HG03196 (cell line): ENCODE measurements at regions not wholly inside any gene's neighbourhood (a gene's known extent, or its start where the extent isn't known, plus 50 kb on each side); places are given as distances from the start of the nearest gene placed in this dataset.
"Not testable (repeated sequence)": the region's sequence is repeated elsewhere in the genome, so short reads cannot be mapped to it uniquely, and the experiment has no call there.

Experiments used
- ATAC-seq: cut with Tn5 transposase; IDR thresholded peaks from one replicate; pipeline ENCODE4 v1.9.1; 2021; ENCODE audit not compliant: unreplicated experiment

DNA sequence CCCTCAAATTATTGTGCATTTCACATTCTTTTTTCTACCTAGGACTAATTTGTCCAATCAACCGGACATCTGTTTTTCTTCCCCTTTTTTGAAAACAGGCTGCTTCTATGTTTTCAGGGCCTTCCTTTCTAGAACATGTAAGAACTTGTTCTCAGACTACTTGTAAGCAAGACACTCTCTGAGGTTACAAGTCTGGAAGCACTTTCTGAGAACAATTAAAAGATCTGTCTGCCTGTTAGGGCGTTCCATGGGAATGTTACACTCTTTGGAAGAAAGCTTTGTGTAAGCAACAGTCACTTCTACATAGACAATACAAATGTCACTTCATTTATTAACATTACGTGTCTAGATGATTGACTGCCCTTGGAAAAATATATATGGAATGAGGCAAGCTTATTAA lies 50.9 kb upstream of the HSPB3 start:
- no peak for ATAC-seq

DNA sequence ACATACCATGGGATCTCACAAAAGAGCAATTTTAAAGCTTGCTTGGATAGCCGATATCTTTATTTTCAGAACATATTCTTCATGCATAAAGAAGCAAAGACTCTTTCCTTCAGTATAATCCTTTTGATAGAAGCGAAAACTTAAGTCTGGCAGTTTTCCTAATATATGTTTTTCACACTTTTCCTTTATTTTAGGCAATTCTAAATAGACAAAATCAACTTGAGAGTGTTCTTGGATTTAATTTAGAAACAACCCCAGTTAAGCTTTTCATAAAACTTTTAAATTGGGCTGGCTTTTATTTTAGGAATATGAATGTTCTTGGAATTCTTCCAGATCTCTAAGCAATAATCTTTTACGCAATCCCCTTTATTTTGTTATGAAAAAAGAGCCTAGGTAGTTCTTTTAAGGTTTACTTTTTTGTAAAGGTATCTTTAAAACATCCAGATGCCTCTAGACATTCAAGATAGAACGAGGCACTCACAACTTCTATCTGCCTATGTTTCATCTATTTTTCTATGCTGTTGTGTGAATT lies 51.5 kb upstream of the HSPB3 start:
- ATAC-seq, result no peak

GRCh38 chr5:54403121-54403520 lies 52.4 kb upstream of the HSPB3 start:
- no peak for ATAC-seq

DNA sequence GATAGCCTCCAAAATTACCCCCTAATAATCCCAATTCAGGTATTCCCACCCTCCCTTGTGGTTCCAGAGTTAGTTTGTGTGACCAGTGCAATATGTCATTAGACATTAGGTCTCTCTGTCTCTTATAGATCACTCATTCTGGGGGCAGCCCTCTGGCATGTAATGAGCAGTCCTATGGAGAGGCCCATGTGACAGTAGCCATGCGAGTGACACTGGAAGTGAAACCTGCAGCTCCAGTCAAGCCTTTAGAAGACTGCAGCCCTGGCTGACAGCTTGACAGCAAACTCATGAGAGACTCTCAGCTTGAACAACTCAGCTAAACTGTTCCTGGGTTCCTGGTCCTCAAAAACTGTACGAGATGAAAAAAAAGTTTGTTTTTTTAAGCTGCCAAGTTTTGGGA lies 54.0 kb upstream of the HSPB3 start:
- ATAC-seq, result peak; percentile 87

GRCh38 chr5:54398191-54398590 lies 57.3 kb upstream of the HSPB3 start:
- no peak for ATAC-seq

DNA sequence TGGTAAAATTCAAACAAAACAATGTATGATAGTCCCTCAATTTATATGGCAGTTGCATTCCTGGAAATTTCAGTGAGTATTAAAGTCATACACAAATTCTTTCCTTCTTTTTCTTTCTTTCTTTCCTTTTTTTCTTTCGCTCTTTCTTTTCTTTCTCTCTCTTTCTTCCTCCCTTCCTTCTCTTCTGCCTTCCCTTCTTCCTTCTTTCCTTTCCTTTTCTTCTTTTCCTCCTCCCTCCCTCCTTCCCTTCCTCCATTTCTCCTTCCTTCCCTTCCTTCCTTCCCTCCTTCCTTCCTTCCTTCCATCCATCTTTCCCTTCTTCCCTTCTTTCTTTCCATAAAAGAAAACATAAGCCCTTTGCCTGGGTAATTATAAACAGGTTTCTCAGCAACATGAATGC lies 58.1 kb upstream of the HSPB3 start:
- no peak for ATAC-seq

- ATAC-seq, result not testable (repeated sequence)
These were observed 62.5 kb upstream of the HSPB3 start for GRCh38 chr5:54393007-54393406.

DNA sequence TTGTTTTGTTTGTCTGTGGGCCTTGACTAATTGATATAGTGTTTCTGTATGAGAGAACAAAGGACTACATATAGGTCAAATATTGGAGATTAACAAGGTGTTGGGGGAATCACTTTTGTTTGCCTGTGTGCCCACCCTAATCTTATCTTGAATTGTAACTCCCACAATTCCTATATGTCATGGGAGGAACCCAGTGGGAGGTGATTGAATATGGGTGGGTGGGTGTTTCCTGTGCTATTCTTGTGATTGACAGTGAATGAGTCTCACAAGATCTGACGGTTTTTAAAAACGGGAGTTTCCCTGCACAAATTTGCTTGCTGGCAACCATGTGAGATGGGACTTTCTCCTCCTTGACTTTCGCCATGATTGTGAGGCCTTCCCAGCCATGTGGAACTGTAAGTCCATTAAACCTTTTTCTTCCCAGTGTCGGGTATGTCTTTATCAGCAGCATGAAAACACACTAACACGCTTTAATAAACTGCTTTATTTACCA lies 64.9 kb upstream of the HSPB3 start:
- no peak for ATAC-seq

GRCh38 chr5:54390015-54390414 lies 65.5 kb upstream of the HSPB3 start:
- no peak for ATAC-seq

- ATAC-seq, result not testable (repeated sequence)
These were observed 66.1 kb upstream of the HSPB3 start for GRCh38 chr5:54389399-54389798.

- no peak for ATAC-seq
These were observed 66.7 kb upstream of the HSPB3 start for GRCh38 chr5:54388811-54389210.

DNA sequence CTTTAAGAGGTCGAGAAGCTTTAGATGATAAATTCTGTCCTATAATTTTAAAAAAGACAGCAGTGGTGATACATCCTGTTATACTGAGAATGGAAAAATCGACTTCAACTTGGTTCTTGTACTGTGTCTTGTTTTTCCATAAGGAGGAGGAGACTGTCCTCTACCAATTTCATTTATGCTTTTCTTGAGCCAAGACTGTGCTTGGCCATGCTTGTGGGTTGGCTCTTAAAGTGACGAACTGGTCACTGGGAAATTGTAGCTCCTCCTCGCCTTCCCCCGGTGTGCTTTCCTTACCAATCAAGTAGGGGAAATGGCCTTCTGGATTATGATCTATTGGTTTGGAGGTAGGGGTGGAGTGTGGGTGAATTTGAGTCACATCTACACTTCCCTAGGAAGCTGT lies 67.1 kb upstream of the HSPB3 start:
- no peak for ATAC-seq

DNA sequence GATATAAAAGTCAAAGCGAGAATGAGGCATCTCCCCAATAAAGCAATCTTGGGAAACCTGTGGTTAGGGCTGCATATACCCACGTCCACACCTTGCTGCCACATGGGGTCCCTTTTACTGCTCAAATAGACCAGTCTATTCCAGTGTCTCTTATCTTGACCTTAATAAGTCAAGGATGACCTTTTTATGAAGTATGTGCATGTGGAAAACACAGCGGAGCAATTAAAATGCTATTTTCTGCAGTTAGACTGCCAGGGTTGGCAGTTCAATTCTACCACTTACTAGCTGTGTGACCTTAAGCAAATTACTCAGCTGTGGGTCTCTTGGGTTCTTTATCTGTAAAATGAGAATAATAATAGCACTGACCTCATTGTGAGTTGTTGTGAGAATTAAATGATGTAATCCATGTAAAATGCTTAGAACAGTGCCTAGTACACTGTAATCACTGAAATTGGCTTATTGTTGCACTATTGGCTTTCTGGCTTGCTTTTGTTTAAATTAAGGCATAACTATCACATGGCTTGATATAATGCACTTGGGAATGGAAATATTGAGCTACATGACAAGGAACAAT lies 67.8 kb upstream of the HSPB3 start:
- no peak for ATAC-seq

DNA sequence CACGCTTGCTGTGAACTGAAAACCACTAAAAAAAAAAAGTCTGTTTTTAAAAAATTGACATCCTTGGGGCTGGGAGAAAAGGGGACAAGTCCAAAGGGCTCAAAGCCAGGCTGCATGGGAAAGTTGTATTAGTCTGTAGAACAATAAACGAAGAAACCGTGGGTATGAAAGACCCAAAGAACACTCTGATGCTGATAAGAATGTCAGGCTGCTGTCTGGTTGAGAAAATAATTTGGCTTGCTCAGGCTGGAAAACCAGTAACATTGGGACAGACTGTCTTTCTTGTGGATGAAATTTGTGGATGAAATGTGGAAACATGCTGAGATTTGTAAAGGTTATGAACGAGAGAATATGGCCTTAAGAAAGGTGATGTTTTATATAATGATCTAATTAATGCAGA lies 68.5 kb upstream of the HSPB3 start:
- no peak for ATAC-seq

GRCh38 chr5:54385994-54386393 lies 69.5 kb upstream of the HSPB3 start:
- ATAC-seq, result no peak

DNA sequence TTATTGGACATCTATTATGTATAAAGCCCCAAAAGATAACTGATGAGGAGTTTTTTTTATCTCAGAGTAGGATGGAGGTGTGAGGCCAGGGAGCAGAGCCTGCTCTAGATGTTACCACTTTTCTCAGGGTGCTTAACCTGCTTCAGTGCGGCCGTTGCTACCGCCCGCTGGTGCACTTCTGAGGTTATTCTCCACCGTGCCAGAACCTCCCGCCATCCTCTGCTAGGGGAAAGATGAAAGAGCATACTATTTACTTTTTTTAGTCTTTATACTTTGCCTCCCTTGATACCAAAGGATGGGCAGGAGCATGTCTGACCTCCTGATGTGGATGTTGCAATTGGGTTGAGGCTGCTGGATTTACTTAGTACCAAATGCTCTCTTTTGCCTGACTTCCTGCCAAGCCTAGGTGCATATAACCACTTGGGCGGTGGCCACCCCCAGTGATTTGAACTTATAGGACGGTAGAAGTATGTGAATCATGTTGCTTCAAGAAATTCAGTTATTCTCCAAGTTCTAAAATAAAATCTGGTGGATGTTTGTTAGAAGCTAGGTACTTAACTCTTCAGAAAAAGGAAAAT lies 71.1 kb upstream of the HSPB3 start:
- no peak for ATAC-seq

DNA sequence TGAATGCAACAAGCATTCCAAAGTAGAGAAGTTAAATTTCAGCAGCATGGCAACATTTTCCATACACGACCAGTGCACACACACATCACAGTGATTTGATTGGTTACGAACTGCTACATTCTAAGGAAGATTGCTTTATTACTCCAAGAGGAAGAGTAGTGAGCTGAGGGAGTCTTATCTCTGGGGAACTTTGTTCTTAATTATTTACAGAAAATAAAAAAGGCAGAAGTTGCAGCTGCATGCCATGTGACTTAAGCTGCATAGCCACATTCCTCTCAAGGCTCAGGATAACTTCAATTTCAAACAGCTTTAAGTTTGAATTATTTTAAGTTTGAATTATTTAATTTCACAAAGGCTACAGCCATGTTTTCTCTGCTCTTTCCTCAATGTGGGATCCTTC lies 71.6 kb upstream of the HSPB3 start:
- ATAC-seq, result no peak

GRCh38 chr5:54383225-54383901 lies 72.1 kb upstream of the HSPB3 start:
- ATAC-seq, result no peak

DNA sequence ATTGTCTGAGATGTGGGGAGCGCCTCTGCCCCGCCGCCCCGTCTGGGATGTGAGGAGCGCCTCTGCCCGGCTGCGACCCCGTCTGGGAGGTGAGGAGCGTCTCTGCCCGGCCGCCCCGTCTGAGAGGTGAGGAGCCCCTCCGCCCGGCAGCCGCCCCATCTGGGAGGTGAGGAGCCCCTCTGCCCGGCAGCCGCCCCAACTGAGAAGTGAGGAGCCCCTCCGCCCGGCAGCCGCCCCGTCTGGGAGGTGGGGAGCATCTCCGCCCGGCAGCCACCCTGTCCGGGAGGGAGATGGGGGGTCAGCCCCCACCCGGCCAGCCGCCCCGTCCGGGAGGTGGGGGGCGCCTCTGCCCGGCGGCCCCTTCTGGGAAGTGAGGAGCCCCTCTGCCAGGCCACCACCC lies 70.9 kb upstream of the ARL15 start:
- not testable (repeated sequence) for ATAC-seq

- ATAC-seq, result no peak
These were observed 69.2 kb upstream of the ARL15 start for GRCh38 chr5:54379590-54379989.

- ATAC-seq, result no peak
These were observed 68.3 kb upstream of the ARL15 start for GRCh38 chr5:54378707-54379106.

- not testable (repeated sequence) for ATAC-seq
These were observed 67.0 kb upstream of the ARL15 start for GRCh38 chr5:54377339-54377738.
